Heart left ventricle (tissue), 16 donors: ENCODE measurements at regions not wholly inside any gene's neighbourhood (a gene's known extent, or its start where the extent isn't known, plus 50 kb on each side); places are given as distances from the start of the nearest gene placed in this dataset.
"Not testable (repeated sequence)": the region's sequence is repeated elsewhere in the genome, so short reads cannot be mapped to it uniquely, and the experiment has no call there.

Experiments used
- ATAC-seq, 4 donors: fragments of 200-7000 bp; cut with Tn5 transposase; one replicate each; pipeline ENCODE4 v1.9.1; 2020 to 2022; ENCODE audit warnings: moderate library complexity in 4 of 4, mild to moderate bottlenecking in 3 of 4, moderate number of reproducible peaks in 1 of 4
- DNase-seq, 5 donors: peaks; one replicate each; pipeline ENCODE4 v3.0.0-alpha.2; 2020
- H3K27ac ChIP-seq, 12 donors: fragments of 200-600 bp; sonication (generic) in 4 of 12; one replicate each; pipeline versions ENCODE4 v1.5.0 to v1.8.0; 2016 to 2022; ENCODE audit warnings: mild to moderate bottlenecking in 2 of 12
- H3K27me3 ChIP-seq, 9 donors: fragments of 200-600 bp; sonication (generic) in 2 of 9; one replicate each; pipeline versions ENCODE4 v1.5.1 to v1.8.0; 2016 to 2022; ENCODE audit warnings: mild to moderate bottlenecking in 3 of 9
- H3K36me3 ChIP-seq, 9 donors: fragments of 200-600 bp; sonication (generic) in 2 of 9; one replicate each; pipeline versions ENCODE4 v1.5.0 to v1.8.0; 2018 to 2022; ENCODE audit warnings: mild to moderate bottlenecking in 2 of 9
- H3K4me1 ChIP-seq, 12 donors: fragments of 200-600 bp; sonication (generic) in 4 of 12; one replicate each; pipeline versions ENCODE4 v1.5.0 to v1.8.0; 2016 to 2022; ENCODE audit warnings: mild to moderate bottlenecking in 3 of 12
- H3K4me3 ChIP-seq, 12 donors: fragments of 200-600 bp; sonication (generic) in 4 of 12; one replicate each; pipeline versions ENCODE4 v1.5.0 to v1.8.0; 2017 to 2022; ENCODE audit warnings: mild to moderate bottlenecking in 9 of 12, moderate library complexity in 4 of 12
- H3K9me3 ChIP-seq, 12 donors: fragments of 200-600 bp; sonication (generic) in 4 of 12; one replicate each; pipeline versions ENCODE4 v1.5.0 to v1.8.0; 2016 to 2022; ENCODE audit warnings: mild to moderate bottlenecking in 1 of 12
- CTCF ChIP-seq, 12 donors: fragments of 200-600 bp; sonication (generic) in 4 of 12; IDR thresholded peaks; one replicate each; pipeline versions ENCODE4 v1.5.0 to v1.8.0; 2018 to 2022; ENCODE audit warnings: antibody characterized with exemption in 12 of 12, mild to moderate bottlenecking in 5 of 12
- POLR2A ChIP-seq, 2 donors: fragments of 450-650 bp; IDR thresholded peaks; one replicate each; pipeline ENCODE4 v1.6.1; 2017; ENCODE audit warnings: antibody characterized with exemption in 2 of 2, mild to moderate bottlenecking in 2 of 2, moderate library complexity in 2 of 2
- WGBS, 4 donors: extraction: QIAGEN DNeasy Blood & Tissue Kit in 2 of 4; methylation state at CpG; one replicate each; pipeline versions ENCODE4 v1.1.5 to v1.1.7; 2013 to 2018; 5-methylcytosine and 5-hydroxymethylcytosine counted together
- intact Hi-C, 10 donors: fragments of 100-400 bp; cut with DNase I; formaldehyde crosslinking; loops; one replicate each; pipeline versions ENCODE4 v1.11.1 to v1.14.2; 2022
- donor health status: ischemic (EF 13 %, LVEDD 7.1; RV severe dilation, severe dysfunction).
- donor health status: healthy with polysubstance abuse.
- donor health status: DM: no; HTN: yes; CAD: no.
- donor health status: DM: no; HTN: no; CAD: no.
- donor health status: ischemic (EF 25% LVEDD 6.9; RV normal size, moderate dysfunction).
- donor health status: ischemic (EF 25% LVEDD 5.7; RV mildly dilated, moderate dysfunction).
- donor health status: healthy.
- donor health status: DM: yes; HTN: yes; CAD: no.
- donor health status: ischemic (EF 35%, LVEDD 5.7; RV mildly dilated, moderate dysfunction).
- donor health status: nonischemic (EF 11% LVEDD 7.7; RV severe dilation, severe dysfunction).
- donor health status: DM: yes; HTN: yes; CAD: no.
- donor health status: PGD.
- donor health status: ischemic (EF 29% LVEDD 5.4; RV normal size, mild dysfunction).
- donor health status: nonischemic (EF 23%, LVEDD 6.1; RV moderate dilation, normal function).

- intact Hi-C loops, H3K27me3 ChIP-seq, DNase-seq, ATAC-seq, H3K36me3 ChIP-seq, H3K4me3 ChIP-seq, H3K4me1 ChIP-seq, H3K27ac ChIP-seq, H3K9me3 ChIP-seq: not testable (repeated sequence)
- 80 to 88% (median 82%) methylated on average over 6 to 15 of the region's 15 CpGs for WGBS, 4 donors
These were observed 77.6 kb downstream of the HHIPL2 start for GRCh38 chr1:222470252-222470805.

GRCh38 chr1:222466150-222466865 lies 81.6 kb downstream of the HHIPL2 start:
- Histone ChIP-seq H3K9me3 (no peaks in the 10 kb centered on the region), H3K4me1 (peaks cover 0 to 17% (median 7%) of the 10 kb centered on the region in 12 donors), H3K4me3 (peak overlapping the region in 8 of 12 donors; percentile 44 to 60 (median 59)), H3K27me3 (no peaks in the 10 kb centered on the region), H3K36me3 (no peaks in the 10 kb centered on the region), H3K27ac (peak overlapping the region in 11 of 12 donors; percentile 47 to 92 (median 77))
- ATAC-seq (no peak), DNase-seq (no peak)
- 95 to 98% (median 96%) methylated on average over 8 of the region's 8 CpGs for WGBS, 4 donors
- TF ChIP-seq CTCF (IDR thresholded peaks at IDR 0.05) (no peak), POLR2A (IDR thresholded peaks at IDR 0.05) (no peak)
- intact Hi-C loops = loop anchor here in 4 of 10 donors (2.0 to 10.0 kb wide), 4 partner anchors 172 to 618 kb away; partner anchors contain the start of genes AIDA (in 2 of the 4) and BROX (in 2 of the 4)

GRCh38 chr1:222465211-222466041 lies 82.5 kb downstream of the HHIPL2 start:
- peak; percentile 95 to 100 (median 100) for ATAC-seq
- Histone ChIP-seq H3K27ac (peak overlapping the region; percentile 47 to 92 (median 76)), H3K27me3 (peaks cover 0 to 2% (median 0%) of the 10 kb centered on the region in 9 donors), H3K9me3 (no peaks in the 10 kb centered on the region), H3K36me3 (no peaks in the 10 kb centered on the region), H3K4me1 (peaks cover 0 to 17% (median 7%) of the 10 kb centered on the region in 12 donors), H3K4me3 (peak overlapping the region; percentile 9 to 60 (median 50))
- no peak for TF ChIP-seq POLR2A (IDR thresholded peaks at IDR 0.05)
- peak; percentile 99 to 100 (median 100) for TF ChIP-seq CTCF (IDR thresholded peaks at IDR 0.05)
- WGBS, 4 donors = 2 to 4% (median 4%) methylated on average over 34 to 46 of the region's 46 CpGs
- intact Hi-C loops = loop anchor here in 8 of 10 donors (1.0 to 10.0 kb wide), 7 partner anchors 169 to 619 kb away; partner anchors contain the start of genes AIDA (in 3 of the 8) and BROX (in 3 of the 8)
- peak; percentile 88 to 94 (median 91) for DNase-seq

GRCh38 chr1:222464841-222465210 lies 83.1 kb downstream of the HHIPL2 start:
- intact Hi-C loops = loop anchor here in 8 of 10 donors (1.0 to 10.0 kb wide), 7 partner anchors 162 to 620 kb away; partner anchors contain the start of genes AIDA (in 3 of the 8) and BROX (in 3 of the 8)
- ATAC-seq = peak in 2 of 4 donors; percentile 33 to 40
- H3K9me3 ChIP-seq = no peaks in the 10 kb centered on the region
- DNase-seq = peak; percentile 32 to 66 (median 48)
- H3K4me1 ChIP-seq = peaks cover 0 to 17% (median 7%) of the 10 kb centered on the region in 12 donors
- peak overlapping the region in 10 of 12 donors; percentile 47 to 92 (median 76) for H3K27ac ChIP-seq
- 20 to 40% (median 27%) methylated on average over 10 of the region's 10 CpGs for WGBS, 4 donors
- H3K4me3 ChIP-seq = peak overlapping the region in 10 of 12 donors; percentile 24 to 60 (median 56)
- H3K36me3 ChIP-seq = no peaks in the 10 kb centered on the region
- TF ChIP-seq CTCF (IDR thresholded peaks at IDR 0.05) (no peak), POLR2A (IDR thresholded peaks at IDR 0.05) (no peak)
- peaks cover 0 to 5% (median 0%) of the 10 kb centered on the region in 9 donors for H3K27me3 ChIP-seq
